Uterus (tissue), 3 donors: ENCODE measurements at regions not wholly inside any gene's neighbourhood (a gene's known extent, or its start where the extent isn't known, plus 50 kb on each side); places are given as distances from the start of the nearest gene placed in this dataset.

Experiments
- DNase-seq, 2 donors: peaks; one replicate each; pipeline ENCODE4 v3.0.0-alpha.2; 2019 to 2020
- H3K27ac ChIP-seq, 2 donors: fragments of 200-600 bp; sonication (generic); 1 replicate in 1 of 2; 2 replicates in 1 of 2; pipeline ENCODE4 v1.5.1; 2016 to 2018
- H3K27me3 ChIP-seq, 2 donors: fragments of 200-600 bp; sonication (generic); one replicate each; pipeline ENCODE4 v1.5.1; 2018 to 2019; ENCODE audit warnings: control low read depth in 1 of 2
- H3K36me3 ChIP-seq, 2 donors: fragments of 200-600 bp; sonication (generic); one replicate each; pipeline ENCODE4 v1.5.1; 2019; ENCODE audit warnings: control low read depth in 1 of 2
- H3K4me1 ChIP-seq, 2 donors: fragments of 200-600 bp; sonication (generic); one replicate each; pipeline ENCODE4 v1.5.1; 2018 to 2019; ENCODE audit warnings: control low read depth in 1 of 2
- H3K4me3 ChIP-seq, 2 donors: fragments of 200-600 bp; sonication (generic); 1 replicate in 1 of 2; 2 replicates in 1 of 2; pipeline ENCODE4 v1.5.1; 2018 to 2019; ENCODE audit warnings: mild to moderate bottlenecking in 1 of 2
- H3K9me3 ChIP-seq, 2 donors: fragments of 200-600 bp; sonication (generic); one replicate each; pipeline ENCODE4 v1.5.1; 2019; ENCODE audit warnings: control low read depth in 1 of 2
- CTCF ChIP-seq, 4 experiments: fragments of 200-600 bp in 2 of 4; fragments of 450-650 bp in 2 of 4; sonication (generic) in 2 of 4; IDR thresholded peaks; one replicate each; pipeline ENCODE4 v1.5.1; 2016 to 2019; ENCODE audit warnings: antibody characterized with exemption in 4 of 4, mild to moderate bottlenecking in 2 of 4, moderate library complexity in 1 of 4
- POLR2A ChIP-seq, 2 donors: fragments of 450-650 bp; IDR thresholded peaks; one replicate each; pipeline ENCODE4 v1.6.1; 2016; ENCODE audit warnings: antibody characterized with exemption in 2 of 2, mild to moderate bottlenecking in 1 of 2, moderate library complexity in 1 of 2
- intact Hi-C: fragments of 100-400 bp; cut with DNase I; formaldehyde crosslinking; loops from one replicate; pipeline ENCODE4 v1.15.1; 2023; ENCODE audit warnings: low total_unique reads
- donor health status: DM: yes; HTN: yes; CAD: no.

- no peak for DNase-seq
- Histone ChIP-seq H3K27ac (peak overlapping the region in 1 of 2 donors; percentile 36), H3K27me3 (no peaks in the 10 kb centered on the region), H3K9me3 (no peaks in the 10 kb centered on the region), H3K4me1 (no peaks in the 10 kb centered on the region), H3K36me3 (no peaks in the 10 kb centered on the region), H3K4me3 (no peak overlapping the region)
- intact Hi-C loops: no loop called here
- TF ChIP-seq CTCF (IDR thresholded peaks at IDR 0.05): no peak
- no peak for TF ChIP-seq POLR2A (IDR thresholded peaks at IDR 0.05)
Observed at GRCh38 chr14:58718226-58719205, 80.8 kb downstream of the DACT1 start.

- Histone ChIP-seq H3K27me3 (no peaks in the 10 kb centered on the region), H3K27ac (no peak overlapping the region)
Observed at GRCh38 chr14:58721723-58722122, 84.0 kb downstream of the DACT1 start.

GRCh38 chr14:58722441-58722840 is 84.7 kb downstream of the DACT1 start:
- Histone ChIP-seq H3K9me3 (no peaks in the 10 kb centered on the region), H3K27me3 (no peaks in the 10 kb centered on the region), H3K36me3 (no peaks in the 10 kb centered on the region), H3K4me1 (no peaks in the 10 kb centered on the region), H3K27ac (no peak overlapping the region), H3K4me3 (no peak overlapping the region)
- no peak for TF ChIP-seq CTCF (IDR thresholded peaks at IDR 0.05)
- TF ChIP-seq POLR2A (IDR thresholded peaks at IDR 0.05): no peak
- no peak for DNase-seq
- intact Hi-C loops: no loop called here

More at GRCh38 chr14:58721723-58722122, 84.0 kb downstream of the DACT1 start:
- Histone ChIP-seq H3K9me3 (no peaks in the 10 kb centered on the region), H3K36me3 (no peaks in the 10 kb centered on the region), H3K4me3 (no peak overlapping the region), H3K4me1 (no peaks in the 10 kb centered on the region)
- no peak for DNase-seq
- intact Hi-C loops: no loop called here
- TF ChIP-seq POLR2A (IDR thresholded peaks at IDR 0.05) (no peak), CTCF (IDR thresholded peaks at IDR 0.05) (no peak)

- no peak overlapping the region for H3K4me3 ChIP-seq
- H3K27ac ChIP-seq: no peak overlapping the region
- H3K27me3 ChIP-seq: no peaks in the 10 kb centered on the region
- no peaks in the 10 kb centered on the region for H3K36me3 ChIP-seq
- intact Hi-C loops: no loop called here
- no peak for DNase-seq
- no peaks in the 10 kb centered on the region for H3K4me1 ChIP-seq
- no peaks in the 10 kb centered on the region for H3K9me3 ChIP-seq
- TF ChIP-seq CTCF (IDR thresholded peaks at IDR 0.05): no peak
- TF ChIP-seq POLR2A (IDR thresholded peaks at IDR 0.05): no peak
Observed at GRCh38 chr14:58724206-58724605, 86.4 kb downstream of the DACT1 start.

GRCh38 chr14:58724702-58725101 is 86.9 kb downstream of the DACT1 start:
- H3K4me1 ChIP-seq: no peaks in the 10 kb centered on the region
- H3K36me3 ChIP-seq: no peaks in the 10 kb centered on the region
- no peak overlapping the region for H3K4me3 ChIP-seq
- H3K27me3 ChIP-seq: no peaks in the 10 kb centered on the region
- intact Hi-C loops: no loop called here
- no peaks in the 10 kb centered on the region for H3K9me3 ChIP-seq
- no peak for DNase-seq
- TF ChIP-seq POLR2A (IDR thresholded peaks at IDR 0.05) (no peak), CTCF (IDR thresholded peaks at IDR 0.05) (no peak)
- no peak overlapping the region for H3K27ac ChIP-seq
